ENCODE measurements at regions not wholly inside any gene's neighbourhood (a gene's known extent, or its start where the extent isn't known, plus 50 kb on each side); places are given as distances from the start of the nearest gene placed in this dataset.

DNA sequence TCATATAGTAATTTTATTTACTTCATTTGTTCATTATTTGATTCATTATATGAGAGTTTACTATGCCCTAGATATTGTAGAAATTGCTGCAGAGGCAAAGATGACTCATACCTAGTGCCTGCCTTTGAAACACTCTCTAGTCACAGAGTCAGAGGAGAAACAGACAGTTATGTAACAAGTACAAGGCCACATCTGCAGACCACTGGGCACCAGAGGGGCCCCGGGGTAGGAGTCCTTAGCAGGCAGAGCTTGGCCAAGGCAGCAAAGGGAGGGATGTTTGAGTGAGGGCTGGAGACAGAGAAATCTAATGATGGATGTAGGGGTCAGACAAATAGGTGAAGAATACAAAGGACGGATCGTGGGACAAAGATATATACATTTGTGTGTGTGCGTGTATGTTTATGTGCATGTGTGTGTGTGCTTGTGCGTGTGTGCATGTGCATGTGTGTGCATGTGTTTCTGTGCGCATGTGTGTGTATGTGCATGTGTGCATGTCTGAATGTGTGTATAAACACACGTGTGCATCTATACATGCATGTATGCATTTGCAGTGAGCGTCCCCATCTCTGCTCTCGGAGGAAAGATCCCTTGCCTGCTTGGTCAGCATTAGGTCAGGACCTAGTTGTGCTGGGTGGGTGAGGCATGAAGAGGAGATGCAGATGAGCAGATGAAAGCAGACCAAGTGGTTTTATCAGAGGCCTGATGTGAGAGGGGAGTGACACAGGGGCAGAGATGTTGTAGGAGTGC is 170.6 kb upstream of the MYT1L start:
- BruUV-seq (replicated peaks) = no TSS peak
- no peaks in the 10 kb centered on the region for H4K20me1 ChIP-seq (ENCODE audit: insufficient read depth, low read length)
- H3K27ac ChIP-seq (ENCODE audit: low read depth, low read length, poor library complexity, severe bottlenecking) = no peak overlapping the region
- no peaks in the 10 kb centered on the region for H3K79me2 ChIP-seq (ENCODE audit: insufficient read depth, low read depth, low read length)
- no peak overlapping the region for H2AFZ ChIP-seq (ENCODE audit: low read length)
- TF ChIP-seq CTCF (conservative IDR thresholded peaks at IDR 0.05; ENCODE audit: low read length) (no peak), EZH2phosphoT487 (IDR thresholded peaks at IDR 0.05; ENCODE audit: borderline replicate concordance, low read depth, low read length) (no peak)
- no peak overlapping the region for H3K4me3 ChIP-seq (ENCODE audit: low read depth, low read length, poor library complexity, severe bottlenecking)
- H3K36me3 ChIP-seq (ENCODE audit: insufficient read depth, low read length) = no peaks in the 10 kb centered on the region
- intact Hi-C loops (cut with micrococcal nuclease; ENCODE audit: unreplicated experiment) = no loop called here
- no peaks in the 10 kb centered on the region for H3K9me3 ChIP-seq (ENCODE audit: low read length)
- no peaks in the 10 kb centered on the region for H3K4me1 ChIP-seq (ENCODE audit: insufficient read depth, low read length, poor library complexity, severe bottlenecking)
- no peaks in the 10 kb centered on the region for H3K9me2 ChIP-seq (ENCODE audit: insufficient read depth, low read length)
- POLR2A ChIA-PET = no interaction called here
- CTCF ChIA-PET (ENCODE audit: unreplicated experiment) = no interaction called here
- DNase-seq (ENCODE audit: low spot score) = no peak
- H3K4me2 ChIP-seq (ENCODE audit: low read length) = no peak overlapping the region

GRCh38 chr2:2495606-2496005 is 164.5 kb upstream of the MYT1L start:
- H3K27ac ChIP-seq (ENCODE audit: low read depth, low read length, poor library complexity, severe bottlenecking) = no peak overlapping the region
- no peaks in the 10 kb centered on the region for H3K79me2 ChIP-seq (ENCODE audit: insufficient read depth, low read depth, low read length)
- no peak overlapping the region for H3K4me2 ChIP-seq (ENCODE audit: low read length)
- TF ChIP-seq EZH2phosphoT487 (IDR thresholded peaks at IDR 0.05; ENCODE audit: borderline replicate concordance, low read depth, low read length) (no peak), CTCF (conservative IDR thresholded peaks at IDR 0.05; ENCODE audit: low read length) (no peak)
- no peak overlapping the region for H2AFZ ChIP-seq (ENCODE audit: low read length)
- H4K20me1 ChIP-seq (ENCODE audit: insufficient read depth, low read length) = no peaks in the 10 kb centered on the region
- DNase-seq (ENCODE audit: low spot score) = no peak
- no peaks in the 10 kb centered on the region for H3K9me2 ChIP-seq (ENCODE audit: insufficient read depth, low read length)
- POLR2A ChIA-PET = no interaction called here
- no peak overlapping the region for H3K4me3 ChIP-seq (ENCODE audit: low read depth, low read length, poor library complexity, severe bottlenecking)
- no peaks in the 10 kb centered on the region for H3K36me3 ChIP-seq (ENCODE audit: insufficient read depth, low read length)
- CTCF ChIA-PET (ENCODE audit: unreplicated experiment) = no interaction called here
- no peaks in the 10 kb centered on the region for H3K9me3 ChIP-seq (ENCODE audit: low read length)
- no peaks in the 10 kb centered on the region for H3K4me1 ChIP-seq (ENCODE audit: insufficient read depth, low read length, poor library complexity, severe bottlenecking)
- intact Hi-C loops (cut with micrococcal nuclease; ENCODE audit: unreplicated experiment) = no loop called here
- no TSS peak for BruUV-seq (replicated peaks)

GRCh38 chr2:2493496-2493895 is 162.4 kb upstream of the MYT1L start:
- Histone ChIP-seq H3K36me3 (ENCODE audit: insufficient read depth, low read length) (no peaks in the 10 kb centered on the region), H3K4me2 (ENCODE audit: low read length) (no peak overlapping the region), H3K4me1 (ENCODE audit: insufficient read depth, low read length, poor library complexity, severe bottlenecking) (no peaks in the 10 kb centered on the region), H3K4me3 (ENCODE audit: low read depth, low read length, poor library complexity, severe bottlenecking) (no peak overlapping the region), H3K79me2 (ENCODE audit: insufficient read depth, low read depth, low read length) (no peaks in the 10 kb centered on the region), H3K9me2 (ENCODE audit: insufficient read depth, low read length) (no peaks in the 10 kb centered on the region), H2AFZ (ENCODE audit: low read length) (no peak overlapping the region), H4K20me1 (ENCODE audit: insufficient read depth, low read length) (no peaks in the 10 kb centered on the region), H3K27ac (ENCODE audit: low read depth, low read length, poor library complexity, severe bottlenecking) (no peak overlapping the region), H3K9me3 (ENCODE audit: low read length) (no peaks in the 10 kb centered on the region)
- POLR2A ChIA-PET = no interaction called here
- no TSS peak for BruUV-seq (replicated peaks)
- CTCF ChIA-PET (ENCODE audit: unreplicated experiment) = no interaction called here
- no peak for DNase-seq (ENCODE audit: low spot score)
- TF ChIP-seq CTCF (conservative IDR thresholded peaks at IDR 0.05; ENCODE audit: low read length) = no peak
- TF ChIP-seq EZH2phosphoT487 (IDR thresholded peaks at IDR 0.05; ENCODE audit: borderline replicate concordance, low read depth, low read length) = no peak
- intact Hi-C loops (cut with micrococcal nuclease; ENCODE audit: unreplicated experiment) = no loop called here
